HG03039 (cell line): ENCODE measurements at regions not wholly inside any gene's neighbourhood (a gene's known extent, or its start where the extent isn't known, plus 50 kb on each side); places are given as distances from the start of the nearest gene placed in this dataset.

Experiments
- ATAC-seq: cut with Tn5 transposase; IDR thresholded peaks from one replicate; pipeline ENCODE4 v1.9.1; 2021; ENCODE audit warnings: mild to moderate bottlenecking, moderate library complexity; ENCODE audit not compliant: unreplicated experiment

DNA sequence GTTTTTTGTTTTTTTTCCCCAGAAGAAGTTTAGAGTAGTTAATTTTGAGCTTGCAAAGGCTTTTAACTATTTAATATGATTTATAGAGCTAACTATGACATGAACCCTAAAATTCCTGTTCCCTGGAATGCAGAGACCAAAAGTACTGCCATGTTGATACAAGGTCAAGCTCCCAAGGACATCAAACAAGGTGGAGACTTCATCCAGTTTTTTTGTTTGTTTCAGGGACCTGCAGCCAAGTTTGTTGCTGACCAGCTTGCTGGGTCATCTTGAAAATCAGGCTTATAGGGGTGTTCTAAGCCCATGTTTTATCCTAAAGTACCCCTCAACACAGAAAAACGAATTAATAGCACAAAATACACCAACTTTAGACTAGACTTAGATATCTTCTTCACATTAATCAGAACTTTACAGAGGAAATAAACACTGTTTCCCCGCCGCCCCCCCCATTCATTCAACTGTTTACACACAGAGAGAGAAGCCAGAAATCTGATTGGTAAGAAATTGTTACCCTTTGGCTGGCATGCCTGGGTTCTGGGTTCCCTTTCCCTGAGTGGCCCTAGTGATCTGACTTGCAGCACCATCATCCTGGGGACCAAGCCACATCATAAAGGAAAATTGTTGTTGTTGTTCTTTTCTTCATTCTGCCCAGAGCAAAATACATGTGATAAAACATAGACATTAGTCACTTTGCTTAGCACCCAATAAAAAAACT lies 860.5 kb downstream of the CCSER2 start:
- ATAC-seq = no peak

DNA sequence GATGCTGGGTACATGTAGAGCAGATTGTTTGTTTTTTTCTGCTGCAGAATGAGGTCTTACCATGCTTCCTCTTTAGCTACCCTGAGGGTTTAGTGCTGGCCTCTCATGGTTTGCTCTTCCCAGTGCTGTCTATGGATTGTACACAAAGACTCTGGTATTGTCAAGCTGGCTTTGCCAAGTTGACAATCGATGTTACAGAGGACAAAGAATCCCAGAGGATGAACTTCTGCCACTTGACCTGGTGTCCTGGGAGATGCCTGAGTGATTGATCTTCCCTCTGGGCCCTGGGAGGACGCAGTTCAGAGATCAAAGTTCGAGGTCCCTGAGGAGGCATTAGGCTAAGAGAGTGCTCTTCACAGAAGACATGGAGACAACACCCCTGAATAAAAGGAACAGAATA lies 865.4 kb downstream of the CCSER2 start:
- ATAC-seq = no peak

DNA sequence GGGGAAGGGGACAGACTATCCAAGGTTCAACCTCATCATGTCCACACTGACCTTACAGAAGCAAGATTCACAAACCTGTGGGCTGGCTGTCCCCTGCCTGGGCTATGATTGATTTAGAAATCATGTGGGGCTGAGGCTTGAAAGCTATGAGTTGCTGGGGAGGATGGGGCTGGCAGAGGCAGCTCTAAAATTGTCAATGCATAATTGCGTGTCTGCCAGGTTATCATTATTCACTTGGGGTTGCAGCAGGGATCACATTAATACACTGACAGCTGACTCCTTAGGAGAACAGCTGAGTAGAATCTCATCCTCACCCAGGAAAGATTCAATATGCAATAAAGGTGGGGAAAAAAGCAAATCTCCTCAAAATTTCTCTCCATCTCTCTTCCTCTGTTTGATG lies 866.3 kb downstream of the CCSER2 start:
- no peak for ATAC-seq

DNA sequence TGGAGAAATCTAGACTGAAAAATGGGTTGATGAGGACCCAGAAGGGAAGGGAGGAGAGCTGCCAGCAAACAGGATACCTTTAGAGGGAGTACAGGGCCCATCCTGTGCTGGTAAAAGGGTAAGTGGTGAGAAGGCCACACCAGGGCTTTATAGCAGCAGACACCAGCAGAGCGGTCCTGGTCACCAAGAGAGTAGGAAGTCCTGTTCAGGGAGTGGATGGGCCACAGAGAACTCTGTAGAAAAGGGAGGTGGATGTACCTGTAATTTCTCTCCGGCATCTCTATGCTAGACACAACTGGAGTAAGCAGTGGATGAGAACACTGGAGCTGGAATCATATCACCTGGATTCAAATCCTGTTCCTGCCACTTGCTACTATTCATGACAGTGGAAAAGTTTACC lies 867.2 kb downstream of the CCSER2 start:
- no peak for ATAC-seq

DNA sequence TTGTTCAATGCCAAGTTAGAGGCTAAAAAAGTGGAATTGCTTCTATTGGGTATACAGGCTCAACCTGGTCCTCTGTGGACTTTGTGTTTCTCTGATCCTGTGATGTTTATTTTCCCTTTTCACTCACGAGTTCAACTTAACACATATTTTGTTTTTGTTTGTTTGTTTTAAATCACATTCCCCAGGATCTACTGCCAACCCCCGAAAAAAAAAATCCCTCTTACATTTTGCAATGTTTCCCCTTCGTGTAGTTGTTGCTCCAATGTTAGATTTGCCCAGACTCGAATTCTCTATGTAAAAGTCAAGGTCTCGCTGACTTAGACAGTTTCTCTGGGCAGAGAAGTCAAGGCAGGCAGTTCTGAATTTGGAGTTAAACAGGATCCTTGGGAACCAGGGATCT lies 876.4 kb downstream of the CCSER2 start:
- ATAC-seq = no peak

DNA sequence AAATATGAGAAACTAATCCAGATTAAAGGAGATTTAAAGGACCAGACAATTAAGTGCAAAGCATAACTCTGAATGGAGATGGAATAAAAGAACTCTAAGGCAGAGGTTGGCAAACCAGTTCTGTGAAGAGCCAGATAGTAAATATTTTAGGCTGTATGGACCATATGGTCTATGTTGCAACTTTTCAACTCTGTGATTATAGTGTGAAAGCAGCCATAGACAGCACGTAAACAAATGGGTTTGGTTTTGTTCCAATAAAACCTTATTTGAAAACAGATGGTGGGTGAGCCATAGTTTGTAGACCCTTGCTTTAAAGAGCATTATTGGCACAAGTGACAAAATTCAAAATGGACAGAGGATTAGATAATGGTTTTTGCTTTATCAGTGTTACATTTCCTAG lies 884.1 kb downstream of the CCSER2 start:
- ATAC-seq = no peak

DNA sequence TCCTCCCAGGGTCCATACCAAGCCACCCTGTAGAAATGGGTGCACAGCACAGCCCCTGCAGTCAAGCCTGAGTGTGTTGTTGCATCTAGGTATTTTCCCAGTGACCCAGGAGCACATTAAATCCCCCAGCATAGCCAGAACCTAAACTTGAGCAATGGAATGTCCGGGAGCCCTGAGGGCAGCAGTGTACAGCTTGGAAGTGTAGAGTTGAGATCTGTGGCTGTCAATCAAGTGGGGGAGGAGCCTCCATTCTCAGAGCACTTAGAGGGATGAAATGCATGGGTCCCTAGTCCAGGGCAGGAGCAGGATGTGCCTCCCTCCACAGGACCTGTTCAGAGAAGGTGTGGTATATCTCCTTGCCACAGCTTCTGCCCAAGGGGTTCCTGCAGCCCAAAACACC lies 885.1 kb downstream of the CCSER2 start:
- no peak for ATAC-seq

DNA sequence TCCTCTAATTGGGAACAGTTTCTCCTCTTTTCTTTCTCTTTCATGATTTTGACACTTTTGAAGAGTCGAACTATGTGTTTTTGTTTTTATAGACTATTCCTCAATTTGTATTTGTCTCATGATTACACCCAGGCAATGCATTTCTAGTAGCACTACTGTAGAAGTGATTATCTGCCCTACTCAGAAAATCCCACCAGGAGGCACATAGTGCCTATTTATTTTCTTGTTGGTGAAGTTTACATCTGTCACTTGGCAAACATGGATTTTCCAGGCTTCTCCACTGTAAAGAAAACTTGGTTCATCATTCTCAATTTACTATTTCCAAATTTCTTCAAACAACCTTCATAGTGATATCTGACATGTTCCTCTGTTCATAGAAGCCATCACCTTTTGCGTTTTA lies 893.9 kb downstream of the CCSER2 start:
- ATAC-seq = no peak

DNA sequence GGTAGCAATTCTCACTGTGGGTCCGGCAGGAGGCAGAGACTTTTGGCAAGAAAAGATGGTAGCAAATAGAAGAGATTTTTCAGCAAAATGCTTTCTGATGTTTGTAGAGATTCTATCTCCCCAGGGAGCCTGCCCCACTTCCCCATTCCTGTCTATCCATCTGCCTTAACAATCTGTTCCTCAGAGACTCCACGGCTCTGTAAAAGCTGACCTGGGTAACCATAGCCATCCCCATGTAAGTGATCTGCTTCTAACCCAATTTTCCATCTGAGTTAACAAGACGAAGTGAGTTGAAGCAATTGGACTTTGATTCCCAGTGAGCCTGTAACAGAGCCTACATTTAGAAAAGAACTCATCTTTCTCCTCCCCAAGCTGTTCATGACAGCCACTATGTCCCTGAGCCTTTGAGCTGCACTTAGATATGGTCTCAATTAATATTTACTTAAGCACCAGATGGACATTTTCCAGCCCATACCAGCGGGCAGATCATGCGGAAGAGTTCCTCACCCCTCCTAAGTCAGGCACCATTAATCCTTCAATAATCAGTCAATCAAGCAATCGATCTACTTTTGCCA lies 896.1 kb downstream of the CCSER2 start:
- no peak for ATAC-seq

DNA sequence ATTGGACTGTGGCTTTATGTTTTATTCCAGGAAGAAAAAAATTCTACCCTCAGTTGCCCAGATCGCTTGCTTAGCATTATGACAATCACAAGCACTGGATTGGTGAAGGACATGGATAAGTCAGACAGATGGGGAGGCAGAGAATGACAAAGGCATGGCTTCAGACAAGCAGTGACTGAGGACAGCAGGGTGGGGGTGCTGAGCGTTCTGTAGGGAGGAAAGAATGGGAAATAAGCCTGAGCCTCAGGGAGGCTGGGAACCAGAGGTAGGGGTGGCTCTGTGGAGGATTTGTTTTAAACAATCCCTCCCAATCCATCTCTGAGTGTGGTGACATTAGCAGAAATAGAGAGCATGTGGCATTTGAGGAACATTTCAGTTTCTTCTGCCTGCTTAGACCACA lies 896.9 kb downstream of the CCSER2 start:
- no peak for ATAC-seq

DNA sequence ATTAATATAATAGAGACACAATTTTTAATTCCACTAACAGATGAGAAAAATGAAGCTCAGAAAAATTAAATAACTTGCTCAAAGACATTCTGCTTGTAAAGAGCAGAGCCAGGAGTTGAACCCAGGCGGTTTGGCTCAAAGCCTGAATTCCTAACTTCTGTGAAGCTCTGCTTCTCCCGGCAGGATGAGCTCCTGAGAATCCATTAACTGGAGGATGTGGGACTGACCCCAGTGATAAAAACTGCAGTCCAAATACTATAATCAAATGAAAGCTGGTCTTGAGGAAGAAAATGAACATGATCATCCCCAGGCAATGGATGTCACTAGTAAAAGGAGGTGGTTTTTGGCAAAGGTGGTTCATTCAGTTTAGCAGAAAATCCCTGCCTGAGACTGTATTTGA lies 898.2 kb downstream of the CCSER2 start:
- ATAC-seq = no peak

DNA sequence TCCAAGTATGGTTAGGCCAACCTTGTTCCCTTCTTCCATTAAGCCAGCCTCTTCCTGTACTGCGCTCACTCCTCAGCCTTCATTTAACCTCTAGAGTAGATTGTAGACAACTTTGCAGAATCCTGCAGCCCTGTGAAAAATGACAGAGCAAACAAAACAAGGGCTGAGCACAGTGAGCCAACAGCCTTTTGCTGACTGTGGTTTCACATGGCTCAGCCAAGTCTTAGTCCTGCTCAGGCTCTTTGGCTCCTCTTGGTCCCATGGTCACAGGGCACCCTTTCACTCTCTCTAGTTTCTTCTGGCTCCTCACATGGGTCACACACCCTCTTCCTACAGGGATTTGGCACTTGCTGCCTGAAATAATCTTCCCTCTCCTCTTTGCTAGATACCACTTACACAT lies 900.3 kb downstream of the CCSER2 start:
- no peak for ATAC-seq

DNA sequence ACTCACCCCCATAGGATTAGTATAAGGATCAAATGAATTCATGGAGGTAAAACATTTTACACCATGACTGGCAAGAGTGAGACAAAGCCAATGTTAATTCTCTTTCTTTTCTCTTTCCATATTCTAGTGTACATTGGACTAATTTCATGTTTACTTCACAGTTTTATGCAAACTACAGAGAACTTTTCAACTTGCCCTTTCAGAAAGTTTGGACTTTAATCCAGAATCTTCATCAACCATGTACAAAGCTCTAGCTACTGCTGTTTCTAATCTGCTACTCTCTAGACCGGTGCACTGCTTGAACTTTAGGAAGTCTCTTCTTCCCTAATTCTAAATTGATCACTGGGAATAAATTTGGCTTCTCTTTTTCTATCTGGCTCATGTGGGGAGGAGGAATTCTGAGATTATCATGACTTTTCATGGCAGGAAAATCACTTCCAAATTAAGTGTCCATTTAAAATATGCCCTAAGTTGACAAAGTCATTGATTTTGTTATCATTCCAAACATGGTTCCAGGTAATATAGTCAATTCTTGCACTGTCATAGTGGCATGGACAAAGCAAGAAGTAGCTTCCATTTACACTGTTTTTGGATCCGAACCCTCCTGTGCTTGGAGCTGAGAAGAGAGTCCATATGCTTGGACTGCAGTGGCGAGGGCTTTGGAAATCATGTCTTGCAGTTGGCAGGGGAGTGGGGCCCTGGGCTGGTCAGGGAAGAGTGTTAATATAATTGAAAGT lies 903.3 kb downstream of the CCSER2 start:
- ATAC-seq = no peak

DNA sequence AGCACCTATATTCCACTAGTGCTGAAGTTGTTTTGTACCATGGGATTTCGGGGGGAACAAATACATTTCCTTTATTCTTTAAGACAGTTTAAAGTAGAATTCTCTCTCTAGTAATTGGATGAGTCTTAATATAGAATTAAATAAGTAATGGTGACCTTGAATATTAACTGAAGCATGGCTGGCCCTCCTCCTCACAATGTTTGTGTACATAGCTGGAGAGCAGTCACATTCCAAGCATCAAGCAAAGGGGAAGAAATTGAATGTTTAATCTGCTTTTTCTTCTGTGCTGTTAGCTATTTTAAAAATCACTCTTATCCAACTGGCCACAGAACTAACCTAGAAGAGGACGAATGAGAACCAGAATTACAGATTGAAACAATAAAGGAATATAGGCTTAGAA lies 906.9 kb downstream of the CCSER2 start:
- no peak for ATAC-seq

DNA sequence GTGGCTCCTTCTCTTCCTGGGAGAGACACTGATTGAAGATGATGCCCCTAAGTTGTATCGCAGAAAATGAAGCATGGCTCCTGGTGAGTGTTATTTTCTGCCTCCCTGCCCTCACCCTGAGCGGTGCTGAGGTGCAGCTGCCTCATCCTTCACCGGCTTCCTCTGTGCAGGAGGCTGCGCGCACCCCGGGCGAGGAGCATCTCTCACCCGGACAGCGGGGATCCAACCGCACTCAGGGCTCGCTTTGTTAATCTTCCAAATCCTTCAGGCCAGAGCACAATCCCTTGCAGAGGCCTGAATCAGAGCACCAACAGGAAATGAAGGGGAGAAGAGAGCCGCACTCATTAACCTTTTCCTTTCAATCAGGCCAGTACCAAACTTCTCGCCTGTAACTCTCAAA lies 910.3 kb downstream of the CCSER2 start:
- no peak for ATAC-seq

DNA sequence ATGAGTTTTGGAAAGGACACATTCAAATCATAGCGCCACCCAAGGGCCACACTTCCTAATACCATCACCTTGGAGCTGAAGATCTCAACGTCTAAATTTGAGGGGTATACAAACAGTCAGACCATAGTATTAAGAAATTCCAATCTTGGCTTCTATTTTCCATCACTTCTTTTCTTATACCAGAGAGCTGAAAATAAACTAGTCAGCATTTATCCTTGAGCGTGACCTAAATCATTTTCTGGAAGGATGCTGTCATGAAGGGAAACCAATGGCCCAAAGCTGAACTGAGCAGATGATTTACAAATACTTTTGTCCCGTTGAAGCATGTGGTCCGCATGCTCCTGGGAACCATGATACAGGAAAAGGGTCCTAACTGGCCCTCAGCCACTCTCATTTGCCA lies 921.9 kb downstream of the CCSER2 start:
- ATAC-seq = no peak

DNA sequence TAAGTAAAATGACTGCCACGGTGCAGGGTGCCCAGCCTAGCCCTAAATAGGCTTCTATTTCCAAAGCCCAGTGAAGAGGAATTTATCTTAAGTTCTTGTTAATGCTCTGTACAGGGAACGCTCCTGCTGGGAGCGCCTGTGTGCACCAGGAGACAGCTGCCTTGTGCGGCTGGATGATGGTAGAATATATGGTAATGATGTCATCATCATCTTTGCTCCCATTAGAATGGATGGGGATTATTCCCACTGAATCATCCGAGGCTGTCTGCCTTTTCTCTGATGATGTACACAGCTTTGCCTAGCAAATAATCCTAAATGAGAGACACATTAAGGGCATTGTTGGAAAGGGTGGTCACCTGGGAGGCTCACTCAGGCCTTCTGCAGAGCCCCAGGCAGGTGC lies 928.1 kb downstream of the CCSER2 start:
- no peak for ATAC-seq

DNA sequence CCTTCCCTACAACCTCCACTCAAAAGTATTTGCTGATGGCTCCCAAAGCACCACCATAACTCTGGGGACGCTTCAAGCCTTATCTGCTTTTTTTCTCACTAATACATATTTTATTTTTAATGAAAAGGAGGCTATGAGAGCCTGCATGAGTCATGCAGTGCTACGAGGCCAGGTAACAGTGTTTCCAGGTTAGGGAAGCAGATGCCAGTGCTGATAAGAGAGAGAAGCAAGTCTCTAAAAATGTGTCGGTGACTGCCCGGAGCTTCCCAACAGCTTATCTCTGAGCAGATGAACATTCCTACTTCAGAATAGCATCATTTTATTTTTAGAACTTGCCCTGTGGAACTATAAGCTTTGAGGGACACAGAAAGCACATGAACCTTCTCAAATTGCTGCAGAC lies 931.5 kb downstream of the CCSER2 start:
- no peak for ATAC-seq

DNA sequence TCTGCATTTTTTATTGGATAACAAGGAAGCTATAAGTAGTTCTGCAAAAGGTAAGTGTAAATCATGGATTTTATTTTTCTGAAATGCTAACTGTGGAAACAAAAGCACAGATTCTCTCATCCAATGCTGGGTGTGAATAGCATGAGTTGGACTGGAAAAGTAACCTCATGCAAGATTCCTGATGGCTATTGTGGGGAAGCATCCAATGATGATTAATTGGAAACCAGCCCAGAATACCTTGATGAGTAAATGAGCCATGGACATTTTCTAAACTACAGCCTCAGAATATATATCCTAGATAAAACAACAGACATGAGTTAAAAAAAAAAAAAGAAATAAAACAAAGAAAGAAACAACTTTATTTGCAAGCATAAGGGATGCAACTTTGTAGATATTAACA lies 934.6 kb downstream of the CCSER2 start:
- ATAC-seq = no peak

DNA sequence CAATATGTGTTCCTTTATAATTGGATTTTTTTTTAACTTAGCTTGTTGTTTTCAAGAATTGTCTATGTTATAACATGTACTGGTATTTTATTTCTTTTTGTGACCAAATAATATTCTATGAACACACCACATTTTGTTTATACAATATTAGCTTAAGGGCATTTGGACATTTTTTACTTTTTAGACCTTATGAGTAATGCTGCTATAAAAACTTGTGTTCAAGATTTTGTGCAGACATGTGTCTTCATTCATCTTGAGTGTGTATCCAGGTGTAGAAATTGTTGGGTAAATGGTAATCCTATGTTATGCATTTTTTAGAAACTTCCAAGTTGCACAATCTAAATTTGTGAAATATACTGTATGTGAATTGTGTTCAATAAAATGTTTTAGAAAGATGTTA lies 936.7 kb downstream of the CCSER2 start:
- ATAC-seq = no peak

DNA sequence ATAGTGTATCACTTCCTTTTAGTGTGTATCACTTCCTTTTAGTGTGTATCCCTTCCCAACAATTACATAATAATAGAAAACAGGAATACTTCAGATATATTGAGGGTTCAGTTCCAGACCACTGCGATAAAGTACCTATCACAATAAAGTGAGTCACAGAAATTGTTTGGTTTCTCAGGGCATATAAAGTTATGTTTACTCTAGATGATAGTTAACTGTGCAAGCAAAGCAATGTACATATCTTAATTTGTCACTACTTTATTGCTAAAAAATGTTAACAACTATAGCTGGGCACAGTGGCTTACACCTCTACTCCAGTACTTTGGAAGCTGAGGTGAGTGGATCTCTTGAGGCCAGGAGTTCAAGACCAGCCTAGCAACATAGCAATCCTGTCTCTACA lies 938.4 kb downstream of the CCSER2 start:
- no peak for ATAC-seq

DNA sequence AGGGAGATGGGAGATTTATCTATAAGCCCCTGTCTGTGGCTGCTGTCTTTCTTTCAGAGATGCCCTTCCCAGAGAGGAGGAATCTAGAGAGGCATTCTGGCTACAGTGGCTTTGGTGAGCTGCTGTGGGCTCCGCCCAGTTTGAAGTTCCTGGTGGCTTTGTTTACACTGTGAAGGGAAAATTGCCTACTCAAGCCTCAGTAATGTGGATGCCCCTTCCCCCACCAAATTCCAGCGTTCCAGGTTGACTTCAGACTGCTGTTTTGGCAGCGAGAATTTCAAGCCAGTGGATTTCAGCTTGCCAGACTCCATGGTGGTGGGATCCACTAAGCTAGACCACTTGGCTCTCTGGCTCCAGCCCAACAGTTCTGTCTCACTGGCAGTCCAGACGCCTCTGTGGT lies 951.6 kb downstream of the CCSER2 start:
- ATAC-seq = no peak
